Lower lobe of right lung (tissue), 2 donors: ENCODE measurements at regions not wholly inside any gene's neighbourhood (a gene's known extent, or its start where the extent isn't known, plus 50 kb on each side); places are given as distances from the start of the nearest gene placed in this dataset.

Source experiments
- ATAC-seq, 2 donors: fragments of 200-7000 bp; cut with Tn5 transposase; one replicate each; pipeline ENCODE4 v1.9.1; 2020 to 2022; ENCODE audit warnings: mild to moderate bottlenecking in 2 of 2, moderate library complexity in 2 of 2
- DNase-seq: peaks from one replicate; pipeline ENCODE4 v3.0.0-alpha.2; 2020
- H3K27ac ChIP-seq: fragments of 200-600 bp; one replicate; pipeline ENCODE4 v1.8.0; 2022
- H3K27me3 ChIP-seq: fragments of 200-600 bp; one replicate; pipeline ENCODE4 v1.8.0; 2022; ENCODE audit warnings: low read depth
- H3K36me3 ChIP-seq: fragments of 200-600 bp; one replicate; pipeline ENCODE4 v1.8.0; 2022; ENCODE audit warnings: mild to moderate bottlenecking
- H3K4me1 ChIP-seq: fragments of 200-600 bp; one replicate; pipeline ENCODE4 v1.8.0; 2022
- H3K4me3 ChIP-seq: fragments of 200-600 bp; one replicate; pipeline ENCODE4 v1.8.0; 2022; ENCODE audit warnings: mild to moderate bottlenecking
- H3K9me3 ChIP-seq: fragments of 200-600 bp; one replicate; pipeline ENCODE4 v1.8.0; 2022
- intact Hi-C: fragments of 100-400 bp; cut with DNase I; formaldehyde crosslinking; loops from one replicate; pipeline ENCODE4 v1.11.0; 2022
- TF ChIP-seq, protein P1 (sequence below): fragments of 200-600 bp; IDR thresholded peaks from one replicate; pipeline ENCODE4 v1.8.0; 2022; ENCODE audit warnings: antibody characterized with exemption, mild to moderate bottlenecking
- donor health status: DM: no; HTN: yes; CAD: no; lungs with severe emphysema.

GRCh38 chr5:66520854-66521253 is 75.3 kb upstream of the MAST4 start:
- Histone ChIP-seq H3K27ac (no peak overlapping the region), H3K36me3 (no peaks in the 10 kb centered on the region), H3K4me1 (no peaks in the 10 kb centered on the region), H3K9me3 (peaks cover 4% of the 10 kb centered on the region), H3K27me3 (no peaks in the 10 kb centered on the region), H3K4me3 (no peak overlapping the region)
- DNase-seq (no peak), ATAC-seq (no peak)
- intact Hi-C loops: no loop called here
- TF ChIP-seq, protein P1, sequence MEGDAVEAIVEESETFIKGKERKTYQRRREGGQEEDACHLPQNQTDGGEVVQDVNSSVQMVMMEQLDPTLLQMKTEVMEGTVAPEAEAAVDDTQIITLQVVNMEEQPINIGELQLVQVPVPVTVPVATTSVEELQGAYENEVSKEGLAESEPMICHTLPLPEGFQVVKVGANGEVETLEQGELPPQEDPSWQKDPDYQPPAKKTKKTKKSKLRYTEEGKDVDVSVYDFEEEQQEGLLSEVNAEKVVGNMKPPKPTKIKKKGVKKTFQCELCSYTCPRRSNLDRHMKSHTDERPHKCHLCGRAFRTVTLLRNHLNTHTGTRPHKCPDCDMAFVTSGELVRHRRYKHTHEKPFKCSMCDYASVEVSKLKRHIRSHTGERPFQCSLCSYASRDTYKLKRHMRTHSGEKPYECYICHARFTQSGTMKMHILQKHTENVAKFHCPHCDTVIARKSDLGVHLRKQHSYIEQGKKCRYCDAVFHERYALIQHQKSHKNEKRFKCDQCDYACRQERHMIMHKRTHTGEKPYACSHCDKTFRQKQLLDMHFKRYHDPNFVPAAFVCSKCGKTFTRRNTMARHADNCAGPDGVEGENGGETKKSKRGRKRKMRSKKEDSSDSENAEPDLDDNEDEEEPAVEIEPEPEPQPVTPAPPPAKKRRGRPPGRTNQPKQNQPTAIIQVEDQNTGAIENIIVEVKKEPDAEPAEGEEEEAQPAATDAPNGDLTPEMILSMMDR: no peak

DNA sequence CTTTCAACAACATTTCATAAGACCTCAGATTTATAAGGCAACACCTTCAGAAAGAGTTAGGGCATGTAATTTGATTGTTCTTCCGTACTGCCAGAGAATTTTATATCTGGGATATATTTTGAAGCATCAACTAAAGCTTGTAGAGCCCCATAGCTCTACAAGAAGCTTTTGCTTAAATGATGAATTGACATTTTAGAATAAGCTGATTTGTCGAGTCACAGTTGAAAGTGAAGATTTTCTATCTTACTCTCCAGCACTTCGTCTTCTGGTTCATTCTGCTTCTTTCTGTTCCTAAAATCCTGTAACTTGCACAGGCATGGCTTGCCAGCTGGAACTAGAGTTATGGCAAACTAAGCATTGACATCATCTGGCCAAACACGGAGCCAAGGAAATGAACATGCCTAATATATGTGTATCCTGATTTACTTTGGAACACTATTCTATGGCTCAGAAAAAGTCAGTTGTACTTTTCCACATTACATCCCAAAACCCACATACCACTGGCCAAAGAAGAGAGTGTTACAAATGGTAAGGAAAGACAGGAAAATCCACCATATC is 68.6 kb upstream of the MAST4 start:
- Histone ChIP-seq H3K4me3 (no peak overlapping the region), H3K9me3 (no peaks in the 10 kb centered on the region), H3K36me3 (no peaks in the 10 kb centered on the region), H3K4me1 (no peaks in the 10 kb centered on the region), H3K27me3 (no peaks in the 10 kb centered on the region), H3K27ac (no peak overlapping the region)
- no peak for DNase-seq
- TF ChIP-seq, protein P1: no peak
- intact Hi-C loops: no loop called here
- ATAC-seq: no peak

DNA sequence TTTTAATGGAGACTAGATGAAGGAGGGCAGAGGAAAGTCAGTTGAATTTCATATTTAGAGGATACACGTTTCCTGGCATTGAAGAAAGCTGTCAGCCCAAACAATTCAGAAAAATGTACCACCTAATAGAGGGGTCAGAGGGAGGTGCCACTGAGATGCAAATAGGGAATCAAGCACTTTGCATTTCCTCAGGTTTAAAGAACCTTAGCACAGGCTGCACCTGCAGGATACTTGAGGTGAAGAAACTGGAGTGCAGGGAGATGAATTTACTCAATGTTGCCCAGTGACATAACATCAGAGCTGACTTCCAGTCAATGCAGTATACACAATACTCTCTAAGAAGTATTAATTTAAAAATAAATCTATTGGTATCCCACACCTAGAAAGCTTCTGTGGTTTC is 67.0 kb upstream of the MAST4 start:
- no peak overlapping the region for H3K4me3 ChIP-seq
- DNase-seq (no peak), ATAC-seq (peak; percentile 45 to 79)
- H3K9me3 ChIP-seq: no peaks in the 10 kb centered on the region
- H3K27me3 ChIP-seq: no peaks in the 10 kb centered on the region
- intact Hi-C loops: no loop called here
- no peaks in the 10 kb centered on the region for H3K4me1 ChIP-seq
- H3K36me3 ChIP-seq: no peaks in the 10 kb centered on the region
- TF ChIP-seq, protein P1: no peak
- peak overlapping the region; percentile 0 for H3K27ac ChIP-seq

- peak overlapping the region; percentile 0 for H3K27ac ChIP-seq
- H3K27me3 ChIP-seq: no peaks in the 10 kb centered on the region
- H3K4me3 ChIP-seq: no peak overlapping the region
- intact Hi-C loops: no loop called here
- no peaks in the 10 kb centered on the region for H3K9me3 ChIP-seq
- ATAC-seq (peak; percentile 78 to 79), DNase-seq (no peak)
- H3K36me3 ChIP-seq: no peaks in the 10 kb centered on the region
- TF ChIP-seq, protein P1: no peak
- H3K4me1 ChIP-seq: no peaks in the 10 kb centered on the region
Observed at GRCh38 chr5:66529704-66530103, 66.5 kb upstream of the MAST4 start.

DNA sequence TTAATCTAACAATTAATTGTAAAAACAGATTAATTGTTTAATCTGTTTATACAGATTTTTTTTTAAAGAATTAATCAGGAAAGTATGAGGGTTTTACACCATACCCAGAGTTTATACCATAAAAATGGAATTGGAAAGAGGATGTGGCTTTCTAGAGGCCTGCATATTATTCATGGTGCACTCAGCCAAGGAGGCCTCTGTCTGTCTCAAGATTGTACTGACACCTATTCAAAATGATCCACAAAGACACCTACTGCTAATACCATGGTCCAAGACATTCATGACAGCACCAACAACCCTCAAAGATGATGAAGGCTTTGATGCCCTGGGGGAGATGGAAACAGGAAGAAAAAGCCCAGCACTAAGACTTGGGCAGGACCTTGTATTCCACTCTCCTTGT is 58.1 kb upstream of the MAST4 start:
- intact Hi-C loops: no loop called here
- Histone ChIP-seq H3K9me3 (no peaks in the 10 kb centered on the region), H3K27ac (no peak overlapping the region), H3K27me3 (no peaks in the 10 kb centered on the region), H3K36me3 (no peaks in the 10 kb centered on the region), H3K4me3 (no peak overlapping the region), H3K4me1 (no peaks in the 10 kb centered on the region)
- ATAC-seq (no peak), DNase-seq (no peak)
- TF ChIP-seq, protein P1: no peak

- no peak overlapping the region for H3K4me3 ChIP-seq
- H3K27me3 ChIP-seq: no peaks in the 10 kb centered on the region
- no peaks in the 10 kb centered on the region for H3K36me3 ChIP-seq
- no peak overlapping the region for H3K27ac ChIP-seq
- no peaks in the 10 kb centered on the region for H3K4me1 ChIP-seq
- ATAC-seq (no peak), DNase-seq (no peak)
- intact Hi-C loops: no loop called here
- no peaks in the 10 kb centered on the region for H3K9me3 ChIP-seq
- TF ChIP-seq, protein P1: no peak
Observed at GRCh38 chr5:66538531-66538930, 57.7 kb upstream of the MAST4 start.
